Hypothalamus (tissue), 51 donors: ENCODE measurements at regions not wholly inside any gene's neighbourhood (a gene's known extent, or its start where the extent isn't known, plus 50 kb on each side); places are given as distances from the start of the nearest gene placed in this dataset.

ENCODE experiments used
- DNase-seq, 51 donors: peaks; one replicate each; lab custom pipeline; 2025; lab: John Stamatoyannopoulos, UW

- no peak for DNase-seq
Observed at GRCh38 chr2:240225660-240226475, 85.4 kb upstream of the OTOS start.

- DNase-seq: no peak
Observed at GRCh38 chr2:240226672-240227537, 86.4 kb upstream of the OTOS start.

GRCh38 chr2:240227538-240228428 lies 87.3 kb upstream of the OTOS start:
- no peak for DNase-seq

GRCh38 chr2:240229005-240229404 lies 88.5 kb upstream of the OTOS start:
- DNase-seq: no peak

GRCh38 chr2:240229603-240230235 lies 89.3 kb upstream of the OTOS start:
- DNase-seq: no peak

GRCh38 chr2:240230291-240230931 lies 90.0 kb upstream of the OTOS start:
- no peak for DNase-seq

GRCh38 chr2:240231838-240232244 lies 91.4 kb upstream of the OTOS start:
- DNase-seq: no peak

- DNase-seq: no peak
Observed at GRCh38 chr2:240232264-240232915, 91.9 kb upstream of the OTOS start.

GRCh38 chr2:240232961-240233884 lies 92.8 kb upstream of the OTOS start:
- peak in 45 of 51 donors; percentile 24 to 84 (median 66) for DNase-seq

GRCh38 chr2:240233885-240234502 lies 93.5 kb upstream of the OTOS start:
- DNase-seq: no peak

GRCh38 chr2:240234503-240234951 lies 94.1 kb upstream of the OTOS start:
- DNase-seq: no peak

GRCh38 chr2:240235149-240235803 lies 94.8 kb upstream of the OTOS start:
- no peak for DNase-seq

GRCh38 chr2:240235811-240236210 lies 95.4 kb upstream of the OTOS start:
- DNase-seq: no peak

GRCh38 chr2:240236217-240237111 lies 96.0 kb upstream of the OTOS start:
- no peak for DNase-seq

- no peak for DNase-seq
Observed at GRCh38 chr2:240237609-240238174, 97.2 kb upstream of the OTOS start.

- DNase-seq: no peak
Observed at GRCh38 chr2:240238201-240238600, 97.7 kb upstream of the OTOS start.
